ENCODE measurements at regions not wholly inside any gene's neighbourhood (a gene's known extent, or its start where the extent isn't known, plus 50 kb on each side); places are given as distances from the start of the nearest gene placed in this dataset.

DNA sequence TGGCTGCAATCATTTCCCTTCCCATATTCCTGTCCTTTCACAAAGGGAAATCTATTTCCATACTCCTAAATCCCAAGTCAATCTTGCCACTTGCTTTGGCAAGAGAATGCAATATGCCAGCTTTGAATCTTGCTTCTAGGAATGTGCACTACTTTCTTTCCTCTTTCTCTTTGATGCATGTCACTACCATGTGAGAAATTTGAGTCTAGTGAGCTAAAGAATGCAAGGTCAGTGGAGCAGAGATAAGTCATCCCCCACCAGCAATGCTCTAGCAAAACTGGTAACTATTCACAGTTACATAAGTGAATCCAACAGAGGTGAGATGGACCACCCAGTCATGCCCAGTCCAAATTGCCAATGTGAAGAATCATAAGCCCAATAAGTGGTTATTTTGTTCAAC, 910.4 kb downstream of the RAB28 start:
- Histone ChIP-seq H3K4me1 (no peaks in the 10 kb centered on the region), H3K27ac (no peak overlapping the region), H3K27me3 (no peaks in the 10 kb centered on the region), H3K36me3 (no peaks in the 10 kb centered on the region), H3K9me3 (no peaks in the 10 kb centered on the region), H3K4me3 (no peak overlapping the region)
- DNase-seq (no peak), ATAC-seq (no peak)
- intact Hi-C loops (cut with DNase I; ENCODE audit: low total_unique reads) = no loop called here
- TF ChIP-seq POLR2A (IDR thresholded peaks at IDR 0.05) = no peak
- TF ChIP-seq, protein P1, sequence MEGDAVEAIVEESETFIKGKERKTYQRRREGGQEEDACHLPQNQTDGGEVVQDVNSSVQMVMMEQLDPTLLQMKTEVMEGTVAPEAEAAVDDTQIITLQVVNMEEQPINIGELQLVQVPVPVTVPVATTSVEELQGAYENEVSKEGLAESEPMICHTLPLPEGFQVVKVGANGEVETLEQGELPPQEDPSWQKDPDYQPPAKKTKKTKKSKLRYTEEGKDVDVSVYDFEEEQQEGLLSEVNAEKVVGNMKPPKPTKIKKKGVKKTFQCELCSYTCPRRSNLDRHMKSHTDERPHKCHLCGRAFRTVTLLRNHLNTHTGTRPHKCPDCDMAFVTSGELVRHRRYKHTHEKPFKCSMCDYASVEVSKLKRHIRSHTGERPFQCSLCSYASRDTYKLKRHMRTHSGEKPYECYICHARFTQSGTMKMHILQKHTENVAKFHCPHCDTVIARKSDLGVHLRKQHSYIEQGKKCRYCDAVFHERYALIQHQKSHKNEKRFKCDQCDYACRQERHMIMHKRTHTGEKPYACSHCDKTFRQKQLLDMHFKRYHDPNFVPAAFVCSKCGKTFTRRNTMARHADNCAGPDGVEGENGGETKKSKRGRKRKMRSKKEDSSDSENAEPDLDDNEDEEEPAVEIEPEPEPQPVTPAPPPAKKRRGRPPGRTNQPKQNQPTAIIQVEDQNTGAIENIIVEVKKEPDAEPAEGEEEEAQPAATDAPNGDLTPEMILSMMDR (IDR thresholded peaks at IDR 0.05 in 4 of 5, conservative IDR thresholded peaks at IDR 0.05 in 1 of 5) = no peak
- in situ Hi-C loops (cut with MboI; ENCODE audit: low sequenced_read_pairs in 4 of 4) = no loop called here

DNA sequence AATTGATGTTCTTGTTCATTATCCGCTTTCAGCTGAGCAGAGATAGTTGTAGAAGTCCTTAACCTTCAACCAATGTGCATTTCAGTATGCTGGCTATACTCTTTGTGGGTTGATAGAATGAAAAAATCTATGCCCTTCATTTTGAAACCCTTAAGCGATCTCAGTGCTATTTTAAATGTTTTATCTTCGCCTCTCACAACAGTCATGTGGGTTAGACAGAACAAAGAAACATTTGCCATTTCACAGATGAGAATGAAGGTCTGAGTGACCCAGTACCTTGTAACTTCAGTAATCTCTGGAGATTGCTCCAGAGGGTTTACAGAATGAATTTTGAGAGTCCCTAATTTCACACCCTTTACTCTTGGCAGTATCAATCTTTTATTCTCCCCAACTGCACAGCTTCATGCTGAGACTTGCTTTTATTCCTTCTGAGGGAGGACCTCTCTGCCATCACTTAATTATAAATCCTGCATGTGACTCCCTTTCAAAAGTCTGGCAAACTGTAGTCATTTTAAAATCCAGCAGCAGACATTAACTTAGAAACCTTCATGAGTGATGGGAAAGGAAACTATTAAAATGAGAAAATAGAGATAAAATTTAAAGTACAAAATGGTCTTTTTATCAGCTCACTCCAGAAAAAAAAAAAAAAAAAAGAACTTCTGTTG, 921.5 kb downstream of the RAB28 start:
- Histone ChIP-seq H3K27ac (no peak overlapping the region), H3K4me1 (no peaks in the 10 kb centered on the region), H3K36me3 (no peaks in the 10 kb centered on the region), H3K27me3 (no peaks in the 10 kb centered on the region), H3K4me3 (no peak overlapping the region), H3K9me3 (no peaks in the 10 kb centered on the region)
- TF ChIP-seq, protein P1 (IDR thresholded peaks at IDR 0.05 in 4 of 5, conservative IDR thresholded peaks at IDR 0.05 in 1 of 5) = no peak
- ATAC-seq (no peak), DNase-seq (no peak)
- in situ Hi-C loops (cut with MboI; ENCODE audit: low sequenced_read_pairs in 4 of 4) = no loop called here
- intact Hi-C loops (cut with DNase I; ENCODE audit: low total_unique reads) = no loop called here

DNA sequence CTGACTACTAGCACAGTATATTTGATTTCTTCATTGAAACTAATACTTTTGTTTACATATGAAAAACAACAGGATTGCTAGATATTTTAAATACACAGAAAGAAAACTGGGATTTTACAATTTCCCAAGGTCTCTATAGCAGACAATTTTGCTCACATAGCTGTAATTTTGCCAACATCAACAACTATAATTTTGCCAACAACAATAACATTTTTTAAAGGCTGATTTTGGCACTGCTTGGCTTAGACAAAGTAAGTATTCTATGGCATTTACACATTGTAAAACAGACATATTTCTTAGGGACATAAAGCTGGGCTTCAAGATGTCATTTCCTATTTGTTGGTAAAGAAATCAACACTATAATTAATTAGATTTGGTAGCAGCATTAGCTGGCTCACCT, 922.1 kb downstream of the RAB28 start:
- H3K27ac ChIP-seq = no peak overlapping the region
- H3K27me3 ChIP-seq = no peaks in the 10 kb centered on the region
- H3K36me3 ChIP-seq = no peaks in the 10 kb centered on the region
- no peaks in the 10 kb centered on the region for H3K9me3 ChIP-seq
- no peaks in the 10 kb centered on the region for H3K4me1 ChIP-seq
- no peak overlapping the region for H3K4me3 ChIP-seq
- ATAC-seq (no peak), DNase-seq (no peak)
- no peak for TF ChIP-seq POLR2A (IDR thresholded peaks at IDR 0.05)
- TF ChIP-seq, protein P1 (IDR thresholded peaks at IDR 0.05 in 4 of 5, conservative IDR thresholded peaks at IDR 0.05 in 1 of 5) = no peak
- intact Hi-C loops (cut with DNase I; ENCODE audit: low total_unique reads) = no loop called here
- in situ Hi-C loops (cut with MboI; ENCODE audit: low sequenced_read_pairs in 4 of 4) = no loop called here

DNA sequence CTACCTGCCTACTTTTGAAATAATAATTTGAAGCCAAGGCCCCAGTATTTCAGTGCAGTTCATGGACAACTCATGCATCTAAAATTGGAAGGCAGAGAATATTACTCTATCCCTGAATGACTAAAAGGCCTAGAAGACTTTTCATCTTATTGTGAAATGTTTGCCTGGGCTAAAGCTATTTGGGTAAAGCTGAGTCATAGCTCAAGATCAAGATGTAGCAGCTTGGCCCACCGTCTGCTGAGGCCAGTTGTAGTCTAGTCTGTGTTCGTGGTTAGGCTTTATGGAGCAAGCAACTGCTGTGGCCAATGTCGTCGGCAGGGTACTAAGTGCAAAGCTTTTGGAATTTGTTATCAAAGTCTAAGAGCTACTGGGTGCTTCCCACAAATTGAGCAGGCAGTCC, 929.1 kb downstream of the RAB28 start:
- no peak overlapping the region for H3K27ac ChIP-seq
- no peaks in the 10 kb centered on the region for H3K9me3 ChIP-seq
- intact Hi-C loops (cut with DNase I; ENCODE audit: low total_unique reads) (no loop called here), in situ Hi-C loops (cut with MboI; ENCODE audit: low sequenced_read_pairs in 4 of 4) (no loop called here)
- no peak for TF ChIP-seq POLR2A (IDR thresholded peaks at IDR 0.05)
- TF ChIP-seq, protein P1 (IDR thresholded peaks at IDR 0.05 in 4 of 5, conservative IDR thresholded peaks at IDR 0.05 in 1 of 5) = no peak
- H3K4me3 ChIP-seq = no peak overlapping the region
- ATAC-seq = no peak
- no peaks in the 10 kb centered on the region for H3K4me1 ChIP-seq
- no peaks in the 10 kb centered on the region for H3K36me3 ChIP-seq
- DNase-seq = no peak
- no peaks in the 10 kb centered on the region for H3K27me3 ChIP-seq

DNA sequence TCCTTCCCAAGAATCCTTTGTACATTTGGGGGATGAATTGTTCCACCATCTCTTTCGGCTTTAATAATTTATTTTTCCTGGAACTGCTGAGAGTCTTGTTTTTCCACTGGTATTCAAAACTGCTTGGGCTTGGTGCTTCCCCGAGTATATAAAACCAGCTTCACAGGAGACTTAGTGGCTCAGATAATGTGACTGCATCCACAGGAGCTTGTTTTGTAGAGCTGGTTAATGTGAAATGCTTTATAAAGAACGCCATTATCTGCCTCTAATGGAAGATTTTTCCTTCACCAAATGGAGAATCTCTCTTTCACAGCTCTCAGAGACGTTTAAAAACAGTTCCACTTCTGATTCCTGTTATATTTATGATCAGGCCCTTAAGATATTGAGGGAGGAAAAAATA, 935.5 kb downstream of the RAB28 start:
- H3K9me3 ChIP-seq = no peaks in the 10 kb centered on the region
- no peaks in the 10 kb centered on the region for H3K4me1 ChIP-seq
- H3K27ac ChIP-seq = no peak overlapping the region
- no peaks in the 10 kb centered on the region for H3K27me3 ChIP-seq
- no peak for ATAC-seq
- no peak overlapping the region for H3K4me3 ChIP-seq
- no peak for DNase-seq
- in situ Hi-C loops (cut with MboI; ENCODE audit: low sequenced_read_pairs in 4 of 4) = no loop called here
- intact Hi-C loops (cut with DNase I; ENCODE audit: low total_unique reads) = no loop called here
- no peak for TF ChIP-seq POLR2A (IDR thresholded peaks at IDR 0.05)
- TF ChIP-seq, protein P1 (IDR thresholded peaks at IDR 0.05 in 4 of 5, conservative IDR thresholded peaks at IDR 0.05 in 1 of 5) = no peak
- H3K36me3 ChIP-seq = no peaks in the 10 kb centered on the region
